Caco-2 (cell line): ENCODE measurements at regions not wholly inside any gene's neighbourhood (a gene's known extent, or its start where the extent isn't known, plus 50 kb on each side); places are given as distances from the start of the nearest gene placed in this dataset.

Experiments used
- BruUV-seq: library from RNA; stranded (reverse); fragments of 400-500 nt; replicated peaks from 2 replicates; lab custom pipeline; 2021; lab: Mats Ljungman, UMichigan
- CTCF ChIA-PET: fragments of 300-600 bp; sonication (Branson Sonifier 250); formaldehyde crosslinking; loops from one replicate; lab custom pipeline; 2022; ENCODE audit warnings: antibody characterized with exemption; lab: Charles Lee
- POLR2A ChIA-PET: fragments of 300-600 bp; sonication (Branson Sonifier 250); formaldehyde crosslinking; loops from one replicate; lab custom pipeline; 2022; ENCODE audit warnings: antibody characterized with exemption; lab: Charles Lee
- DNase-seq, 2 experiments: peaks; one replicate each; pipeline versions ENCODE4 v3.0.0 to v3.0.0-alpha.2; 2020 to 2022
- H3K27me3 ChIP-seq: replicated peaks from 2 replicates; pipeline ENCODE4 v1.6.0; 2011; ENCODE audit warnings: low read length; ENCODE audit not compliant: control insufficient read depth, insufficient read depth
- H3K36me3 ChIP-seq: 2 replicates; pipeline ENCODE4 v1.5.1; 2011; ENCODE audit warnings: low read length; ENCODE audit not compliant: control insufficient read depth, insufficient read depth
- H3K4me1 ChIP-seq: fragments of 250-450 bp; sonication (Bioruptor Pico); 2 replicates; pipeline ENCODE4 v1.5.1; 2020; ENCODE audit warnings: mild to moderate bottlenecking
- H3K4me3 ChIP-seq: 2 replicates; pipeline ENCODE4 v1.5.1; 2011; ENCODE audit warnings: low read depth, mild to moderate bottlenecking, control low read depth, low read length
- H3K9me3 ChIP-seq: fragments of 250-450 bp; sonication (Bioruptor Pico); 2 replicates; pipeline ENCODE4 v1.5.1; 2020; ENCODE audit warnings: mild to moderate bottlenecking, moderate library complexity
- H3K27ac Mint-ChIP-seq: one replicate; pipeline ENCODE4 v1.8.0; 2022; ENCODE audit warnings: mixed read lengths; ENCODE audit not compliant: unreplicated experiment
- H3K27me3 Mint-ChIP-seq: one replicate; pipeline ENCODE4 v1.8.0; 2022; ENCODE audit warnings: mixed read lengths; ENCODE audit not compliant: insufficient read depth, unreplicated experiment
- H3K36me3 Mint-ChIP-seq: one replicate; pipeline ENCODE4 v1.8.0; 2022; ENCODE audit warnings: mild to moderate bottlenecking, mixed read lengths; ENCODE audit not compliant: insufficient read depth, unreplicated experiment
- H3K4me1 Mint-ChIP-seq: one replicate; pipeline ENCODE4 v1.8.0; 2022; ENCODE audit warnings: low read depth, mixed read lengths; ENCODE audit not compliant: unreplicated experiment
- H3K4me3 Mint-ChIP-seq: one replicate; pipeline ENCODE4 v1.8.0; 2022; ENCODE audit warnings: mild to moderate bottlenecking, moderate library complexity, mixed read lengths; ENCODE audit not compliant: unreplicated experiment
- H3K9me3 Mint-ChIP-seq: one replicate; pipeline ENCODE4 v1.8.0; 2022; ENCODE audit warnings: mixed read lengths; ENCODE audit not compliant: unreplicated experiment
- intact Hi-C: fragments of 100-400 bp; cut with micrococcal nuclease; formaldehyde crosslinking; loops from one replicate; pipeline ENCODE4 v1.10.0; 2022; ENCODE audit not compliant: unreplicated experiment
- TF ChIP-seq, protein P1 (sequence below), 2 experiments: fragments of 200-600 bp in 1 of 2; IDR thresholded peaks; 1 replicate in 1 of 2; 2 replicates in 1 of 2; pipeline versions ENCODE4 v1.5.1 to v1.8.0; 2011 to 2022; ENCODE audit warnings: antibody characterized with exemption in 1 of 2, control low read depth in 1 of 2, inconsistent platforms in 1 of 2, low read depth in 1 of 2, low read length in 1 of 2, mild to moderate bottlenecking in 1 of 2, moderate library complexity in 1 of 2; ENCODE audit not compliant: insufficient read depth in 1 of 2, severe bottlenecking in 1 of 2, unreplicated experiment in 1 of 2

DNA sequence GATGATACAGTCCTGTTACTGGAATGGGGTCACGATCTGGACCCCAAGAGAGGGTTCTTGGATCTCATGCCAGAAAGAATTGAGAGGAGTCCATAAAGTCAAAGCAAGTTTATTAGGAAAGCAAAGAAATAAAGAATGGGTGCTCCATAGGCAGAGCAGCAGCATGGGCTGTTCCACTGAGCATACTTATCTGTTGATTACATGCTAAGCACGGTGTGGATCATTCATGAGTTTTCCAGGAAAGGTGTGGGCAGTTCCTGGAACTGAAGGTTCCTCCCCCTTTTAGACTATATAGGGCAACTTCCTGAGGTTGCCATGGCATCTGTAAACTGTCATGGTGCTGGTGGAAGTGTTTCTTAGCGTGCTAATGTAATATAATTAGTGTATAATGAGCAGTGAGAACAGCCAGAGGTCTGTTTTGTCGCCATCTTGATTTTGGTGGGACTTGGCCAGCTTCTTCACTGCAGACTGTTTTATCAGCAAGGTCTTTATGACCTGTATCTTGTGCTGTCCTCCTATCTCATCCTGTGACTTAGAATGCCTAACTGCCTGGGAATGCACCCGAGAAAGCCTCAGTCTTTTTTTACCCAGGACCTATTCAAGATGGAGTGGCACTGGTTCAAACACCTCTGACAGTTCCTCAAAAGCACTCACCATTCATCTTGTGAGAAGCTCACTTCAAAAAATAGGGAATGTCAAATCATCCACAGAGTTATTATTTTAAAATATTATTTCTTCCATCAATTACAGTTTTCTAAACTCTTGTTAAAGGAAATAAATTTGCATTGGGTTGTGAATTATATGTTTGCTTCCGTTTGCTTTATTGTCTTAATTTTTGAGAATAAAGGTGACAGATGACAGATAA, 1358.8 kb upstream of the TMEM132C start:
- Histone ChIP-seq H3K36me3 (no peaks in the 10 kb centered on the region), H3K9me3 (0 out of 2 replicates have a peak, but pooled peaks cover 3% of the 10 kb centered on the region), H3K4me1 (no peaks in the 10 kb centered on the region), H3K4me3 (no peak overlapping the region), H3K27me3 (no peaks in the 10 kb centered on the region)
- BruUV-seq = no TSS peak
- Mint-ChIP-seq H3K36me3 (no peaks in the 10 kb centered on the region), H3K4me1 (no peaks in the 10 kb centered on the region), H3K27me3 (no peaks in the 10 kb centered on the region), H3K9me3 (peaks cover 23% of the 10 kb centered on the region), H3K27ac (no peak overlapping the region), H3K4me3 (no peak overlapping the region)
- CTCF ChIA-PET = no interaction called here
- POLR2A ChIA-PET = no interaction called here
- TF ChIP-seq, protein P1, sequence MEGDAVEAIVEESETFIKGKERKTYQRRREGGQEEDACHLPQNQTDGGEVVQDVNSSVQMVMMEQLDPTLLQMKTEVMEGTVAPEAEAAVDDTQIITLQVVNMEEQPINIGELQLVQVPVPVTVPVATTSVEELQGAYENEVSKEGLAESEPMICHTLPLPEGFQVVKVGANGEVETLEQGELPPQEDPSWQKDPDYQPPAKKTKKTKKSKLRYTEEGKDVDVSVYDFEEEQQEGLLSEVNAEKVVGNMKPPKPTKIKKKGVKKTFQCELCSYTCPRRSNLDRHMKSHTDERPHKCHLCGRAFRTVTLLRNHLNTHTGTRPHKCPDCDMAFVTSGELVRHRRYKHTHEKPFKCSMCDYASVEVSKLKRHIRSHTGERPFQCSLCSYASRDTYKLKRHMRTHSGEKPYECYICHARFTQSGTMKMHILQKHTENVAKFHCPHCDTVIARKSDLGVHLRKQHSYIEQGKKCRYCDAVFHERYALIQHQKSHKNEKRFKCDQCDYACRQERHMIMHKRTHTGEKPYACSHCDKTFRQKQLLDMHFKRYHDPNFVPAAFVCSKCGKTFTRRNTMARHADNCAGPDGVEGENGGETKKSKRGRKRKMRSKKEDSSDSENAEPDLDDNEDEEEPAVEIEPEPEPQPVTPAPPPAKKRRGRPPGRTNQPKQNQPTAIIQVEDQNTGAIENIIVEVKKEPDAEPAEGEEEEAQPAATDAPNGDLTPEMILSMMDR (IDR thresholded peaks at IDR 0.05; ENCODE audit: insufficient read depth in 1 of 2, low read depth in 1 of 2, low read length in 1 of 2, severe bottlenecking in 1 of 2, unreplicated experiment in 1 of 2) = no peak
- DNase-seq = no peak
- intact Hi-C loops = no loop called here

DNA sequence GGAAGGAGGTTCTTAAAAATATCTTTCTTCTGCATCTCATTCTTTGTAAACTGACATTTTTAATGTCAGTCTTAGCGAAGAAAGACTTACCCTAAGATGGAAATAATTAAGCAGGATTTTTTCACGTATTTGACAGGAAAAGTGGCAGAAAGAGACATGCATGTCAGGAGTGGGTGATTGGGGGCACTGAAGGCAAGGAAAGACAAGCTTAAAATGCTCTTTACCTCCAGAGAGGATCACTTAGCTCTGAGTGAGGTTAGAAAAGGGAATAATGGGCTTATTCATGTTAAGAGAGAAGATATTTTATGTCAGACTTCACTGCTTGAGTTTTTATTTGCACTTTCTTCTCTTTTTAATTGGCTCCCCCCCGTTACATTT, 1358.2 kb upstream of the TMEM132C start:
- Mint-ChIP-seq H3K27me3 (no peaks in the 10 kb centered on the region), H3K36me3 (no peaks in the 10 kb centered on the region), H3K4me1 (no peaks in the 10 kb centered on the region), H3K27ac (no peak overlapping the region), H3K9me3 (peaks cover 23% of the 10 kb centered on the region), H3K4me3 (no peak overlapping the region)
- no peaks in the 10 kb centered on the region for H3K36me3 ChIP-seq
- no peak for DNase-seq
- TF ChIP-seq, protein P1 (IDR thresholded peaks at IDR 0.05; ENCODE audit: insufficient read depth in 1 of 2, low read depth in 1 of 2, low read length in 1 of 2, severe bottlenecking in 1 of 2, unreplicated experiment in 1 of 2) = no peak
- H3K4me1 ChIP-seq = no peaks in the 10 kb centered on the region
- H3K4me3 ChIP-seq = no peak overlapping the region
- ChIA-PET POLR2A (no interaction called here), CTCF (no interaction called here)
- BruUV-seq = no TSS peak
- H3K27me3 ChIP-seq = no peaks in the 10 kb centered on the region
- intact Hi-C loops = no loop called here
- H3K9me3 ChIP-seq = 0 out of 2 replicates have a peak, but pooled peaks cover 3% of the 10 kb centered on the region

DNA sequence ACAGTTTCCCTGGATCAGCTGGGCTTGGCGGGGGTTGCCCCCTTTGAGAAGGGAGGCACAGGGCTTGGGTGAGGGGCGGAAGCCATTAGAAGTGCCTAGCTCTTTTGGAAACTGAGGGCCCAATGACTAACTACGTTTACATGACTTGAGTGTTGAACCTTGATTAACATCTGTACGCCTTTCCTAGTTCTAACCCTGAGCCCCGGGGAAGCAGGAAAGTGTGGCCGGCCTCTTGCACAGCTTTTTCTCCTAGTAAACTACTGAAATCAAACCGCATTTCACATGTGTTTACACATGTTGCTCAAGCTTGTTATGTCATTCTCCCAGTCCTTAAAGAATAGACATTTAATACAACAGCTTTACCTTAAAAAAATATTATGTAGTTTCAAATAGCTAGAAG, 1356.4 kb upstream of the TMEM132C start:
- no peak overlapping the region for H3K4me3 Mint-ChIP-seq
- H3K9me3 ChIP-seq = 0 out of 2 replicates have a peak, but pooled peaks cover 3% of the 10 kb centered on the region
- BruUV-seq = no TSS peak

More for the DNA sequence above, 1356.4 kb upstream of the TMEM132C start:
- POLR2A ChIA-PET = no interaction called here
- TF ChIP-seq, protein P1 (IDR thresholded peaks at IDR 0.05; ENCODE audit: insufficient read depth in 1 of 2, low read depth in 1 of 2, low read length in 1 of 2, severe bottlenecking in 1 of 2, unreplicated experiment in 1 of 2) = no peak
- Histone ChIP-seq H3K4me1 (no peaks in the 10 kb centered on the region), H3K4me3 (no peak overlapping the region), H3K36me3 (no peaks in the 10 kb centered on the region), H3K27me3 (no peaks in the 10 kb centered on the region)
- no peak for DNase-seq
- Mint-ChIP-seq H3K9me3 (peaks cover 20% of the 10 kb centered on the region), H3K4me1 (no peaks in the 10 kb centered on the region), H3K27ac (no peak overlapping the region), H3K36me3 (no peaks in the 10 kb centered on the region), H3K27me3 (no peaks in the 10 kb centered on the region)
- CTCF ChIA-PET = no interaction called here
- intact Hi-C loops = no loop called here
